ENCODE measurements at regions not wholly inside any gene's neighbourhood (a gene's known extent, or its start where the extent isn't known, plus 50 kb on each side); places are given as distances from the start of the nearest gene placed in this dataset.

DNA sequence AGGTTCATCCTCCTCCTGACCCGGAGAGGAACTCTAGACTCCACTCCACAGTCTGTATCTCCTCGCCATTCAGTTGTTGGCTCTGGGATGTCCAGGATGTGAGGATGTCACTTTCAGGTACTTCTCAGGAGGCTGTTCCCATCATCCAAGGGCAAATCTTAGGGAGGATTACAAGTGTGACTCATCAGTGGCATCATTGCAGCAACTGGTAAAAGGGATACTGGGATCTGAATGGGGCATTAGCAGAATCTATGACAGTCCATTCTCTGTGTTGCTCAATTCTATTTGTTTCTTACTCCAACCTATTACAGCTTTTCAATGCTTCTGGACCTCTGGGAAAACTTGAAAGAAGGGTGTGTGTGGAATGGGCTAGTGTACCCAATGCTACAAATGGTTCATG, 81.5 kb upstream of the FN1 start:
- no peak for ATAC-seq

DNA sequence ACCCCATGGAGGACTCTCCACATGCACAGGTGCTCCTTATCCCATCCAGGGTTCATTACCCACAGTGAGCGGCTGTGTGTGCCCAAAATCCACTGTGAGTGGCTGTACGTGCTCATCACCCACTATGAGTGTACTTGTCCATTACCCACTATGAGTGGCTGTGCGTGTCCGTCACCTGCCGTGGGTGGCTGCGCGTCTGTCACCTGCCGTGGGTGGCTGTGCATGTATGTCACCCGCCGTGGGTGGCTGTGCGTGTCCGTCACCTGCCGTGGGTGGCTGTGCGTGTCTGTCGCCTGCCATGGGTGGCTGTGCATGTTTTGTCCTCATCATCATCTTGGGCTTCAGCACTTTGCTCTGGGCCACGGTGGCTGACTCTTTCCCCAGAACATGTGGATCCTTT, 78.6 kb upstream of the FN1 start:
- Histone ChIP-seq H3K27me3 (no peaks in the 10 kb centered on the region), H3K36me3 (no peaks in the 10 kb centered on the region), H3K4me1 (no peaks in the 10 kb centered on the region), H3K9me3 (no peaks in the 10 kb centered on the region), H3K4me3 (no peak overlapping the region), H3K27ac (no peak overlapping the region)
- intact Hi-C loops (cut with DNase I): no loop called here
- ATAC-seq (no peak), DNase-seq (no peak)
- TF ChIP-seq, protein P1, sequence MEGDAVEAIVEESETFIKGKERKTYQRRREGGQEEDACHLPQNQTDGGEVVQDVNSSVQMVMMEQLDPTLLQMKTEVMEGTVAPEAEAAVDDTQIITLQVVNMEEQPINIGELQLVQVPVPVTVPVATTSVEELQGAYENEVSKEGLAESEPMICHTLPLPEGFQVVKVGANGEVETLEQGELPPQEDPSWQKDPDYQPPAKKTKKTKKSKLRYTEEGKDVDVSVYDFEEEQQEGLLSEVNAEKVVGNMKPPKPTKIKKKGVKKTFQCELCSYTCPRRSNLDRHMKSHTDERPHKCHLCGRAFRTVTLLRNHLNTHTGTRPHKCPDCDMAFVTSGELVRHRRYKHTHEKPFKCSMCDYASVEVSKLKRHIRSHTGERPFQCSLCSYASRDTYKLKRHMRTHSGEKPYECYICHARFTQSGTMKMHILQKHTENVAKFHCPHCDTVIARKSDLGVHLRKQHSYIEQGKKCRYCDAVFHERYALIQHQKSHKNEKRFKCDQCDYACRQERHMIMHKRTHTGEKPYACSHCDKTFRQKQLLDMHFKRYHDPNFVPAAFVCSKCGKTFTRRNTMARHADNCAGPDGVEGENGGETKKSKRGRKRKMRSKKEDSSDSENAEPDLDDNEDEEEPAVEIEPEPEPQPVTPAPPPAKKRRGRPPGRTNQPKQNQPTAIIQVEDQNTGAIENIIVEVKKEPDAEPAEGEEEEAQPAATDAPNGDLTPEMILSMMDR (IDR thresholded peaks at IDR 0.05): no peak

More for the DNA sequence above, 81.5 kb upstream of the FN1 start:
- Histone ChIP-seq H3K27me3 (no peaks in the 10 kb centered on the region), H3K27ac (no peak overlapping the region), H3K4me1 (no peaks in the 10 kb centered on the region), H3K4me3 (no peak overlapping the region), H3K9me3 (no peaks in the 10 kb centered on the region), H3K36me3 (no peaks in the 10 kb centered on the region)
- DNase-seq: no peak
- intact Hi-C loops (cut with DNase I): no loop called here
- TF ChIP-seq, protein P1 (IDR thresholded peaks at IDR 0.05): no peak

GRCh38 chr2:215511454-215512346, 75.8 kb upstream of the FN1 start:
- DNase-seq (no peak), ATAC-seq (no peak)
- Histone ChIP-seq H3K36me3 (no peaks in the 10 kb centered on the region), H3K4me1 (no peaks in the 10 kb centered on the region), H3K27ac (no peak overlapping the region), H3K27me3 (no peaks in the 10 kb centered on the region), H3K4me3 (no peak overlapping the region), H3K9me3 (no peaks in the 10 kb centered on the region)
- intact Hi-C loops (cut with DNase I): no loop called here
- TF ChIP-seq, protein P1 (IDR thresholded peaks at IDR 0.05): no peak

DNA sequence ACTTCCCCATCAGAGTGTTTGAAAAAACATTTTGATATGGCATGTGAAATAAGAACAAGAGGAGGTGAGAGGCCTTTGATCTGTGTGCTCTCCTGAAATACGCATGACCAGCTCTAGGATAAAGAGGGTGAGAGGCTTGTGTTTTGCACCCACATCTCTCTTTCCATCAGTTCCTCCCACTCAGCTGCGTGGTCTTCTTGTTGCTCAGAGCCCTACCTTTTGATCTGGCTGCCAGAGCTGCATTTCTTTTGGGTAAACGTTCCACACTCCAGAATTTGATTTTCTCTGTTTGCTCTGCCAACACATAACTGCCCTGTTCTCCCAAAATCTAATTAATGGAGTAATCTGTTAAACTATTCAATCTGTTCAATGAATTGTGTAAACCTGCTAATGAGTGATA, 72.0 kb upstream of the FN1 start:
- no peak for ATAC-seq
- H3K27ac ChIP-seq: no peak overlapping the region
- no peaks in the 10 kb centered on the region for H3K27me3 ChIP-seq
- TF ChIP-seq, protein P1 (IDR thresholded peaks at IDR 0.05): no peak
- no peaks in the 10 kb centered on the region for H3K36me3 ChIP-seq
- DNase-seq: no peak
- intact Hi-C loops (cut with DNase I): no loop called here
- no peaks in the 10 kb centered on the region for H3K9me3 ChIP-seq
- H3K4me3 ChIP-seq: no peak overlapping the region
- no peaks in the 10 kb centered on the region for H3K4me1 ChIP-seq

DNA sequence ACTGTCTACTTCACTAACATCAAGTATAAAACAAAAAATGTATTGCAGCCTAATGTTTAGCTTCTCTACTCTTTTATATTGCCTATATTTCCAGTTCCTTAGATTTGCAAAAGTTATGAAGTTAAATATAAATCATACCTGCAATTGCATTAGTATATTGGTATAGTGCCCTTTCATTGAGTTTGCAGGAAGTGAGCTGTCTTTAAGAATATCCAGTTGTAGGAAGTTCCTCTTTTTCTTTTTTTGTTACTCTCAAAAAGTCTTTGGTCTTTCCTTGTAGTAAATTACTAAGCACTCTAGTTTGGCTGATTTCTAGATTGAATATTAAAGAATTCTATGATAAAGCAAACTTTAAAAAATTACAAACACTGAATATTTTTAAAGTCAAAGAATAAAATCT, 71.3 kb upstream of the FN1 start:
- DNase-seq (no peak), ATAC-seq (no peak)
- TF ChIP-seq, protein P1 (IDR thresholded peaks at IDR 0.05): no peak
- intact Hi-C loops (cut with DNase I): no loop called here
- Histone ChIP-seq H3K36me3 (no peaks in the 10 kb centered on the region), H3K27me3 (no peaks in the 10 kb centered on the region), H3K4me3 (no peak overlapping the region), H3K4me1 (no peaks in the 10 kb centered on the region), H3K27ac (no peak overlapping the region), H3K9me3 (no peaks in the 10 kb centered on the region)
